GM12878 (cell line): ENCODE measurements at regions not wholly inside any gene's neighbourhood (a gene's known extent, or its start where the extent isn't known, plus 50 kb on each side); places are given as distances from the start of the nearest gene placed in this dataset.
"Not testable (repeated sequence)": the region's sequence is repeated elsewhere in the genome, so short reads cannot be mapped to it uniquely, and the experiment has no call there.

ENCODE experiments used
- ATAC-seq: fragments of 200-7000 bp; cut with Tn5 transposase; 3 replicates; pipeline ENCODE4 v1.9.1; 2020; ENCODE audit warnings: mild to moderate bottlenecking, moderate library complexity
- BruUV-seq: library from RNA; stranded (reverse); fragments of 400-500 nt; replicated peaks from 2 replicates; lab custom pipeline; 2021; lab: Mats Ljungman, UMichigan
- CTCF ChIA-PET: fragments of 300-600 bp; sonication (Branson Sonifier 250); formaldehyde crosslinking; extraction: SDS; loops from one replicate; lab custom pipeline; 2021; ENCODE audit warnings: inconsistent platforms; lab: Yijun Ruan, JAX
- POLR2A ChIA-PET: fragments of 350-600 bp; formaldehyde crosslinking; extraction: SDS; loops from one replicate; lab custom pipeline; 2021; ENCODE audit warnings: inconsistent platforms; lab: Charles Lee
- RAD21 ChIA-PET: fragments of 300-600 bp; sonication (Branson Sonifier 250); formaldehyde crosslinking; loops from one replicate; lab custom pipeline; 2023; ENCODE audit warnings: antibody characterized with exemption; ENCODE audit not compliant: unreplicated experiment; lab: Charles Lee
- SMC1A ChIA-PET: fragments of 300-600 bp; sonication (Branson Sonifier 250); formaldehyde crosslinking; loops from one replicate; lab custom pipeline; 2023; ENCODE audit not compliant: unreplicated experiment, uncharacterized antibody; lab: Charles Lee
- DNase-seq: peaks from one replicate; pipeline ENCODE4 v3.0.0-alpha.2; 2011; ENCODE audit warnings: low read depth, low spot score
- FAIRE-seq: peaks from 3 replicates; lab custom pipeline; 2011; peaks lifted over from hg19 to GRCh38; lab: Jason Lieb, UNC
- H2AFZ ChIP-seq: 2 replicates; pipeline ENCODE4 v1.6.0; 2011; ENCODE audit warnings: low read depth, low read length, control low read depth; ENCODE audit not compliant: control insufficient read depth
- H3K27ac ChIP-seq: 2 replicates; pipeline ENCODE4 v1.5.1; 2011; ENCODE audit warnings: control low read depth; ENCODE audit not compliant: control insufficient read depth, insufficient read depth
- H3K27me3 ChIP-seq, 2 experiments: replicated peaks in 1 of 2; 2 replicates each; pipeline versions ENCODE4 v1.6.0 to v1.6.1; 2011; ENCODE audit warnings: low read length in 1 of 2; ENCODE audit not compliant: control insufficient read depth in 2 of 2, insufficient read depth in 2 of 2
- H3K36me3 ChIP-seq, 2 experiments: 2 replicates each; pipeline ENCODE4 v1.5.1; 2011; ENCODE audit warnings: low read length in 1 of 2; ENCODE audit not compliant: control insufficient read depth in 2 of 2, insufficient read depth in 2 of 2
- H3K4me1 ChIP-seq: 2 replicates; pipeline ENCODE4 v1.6.1; 2011; ENCODE audit warnings: mild to moderate bottlenecking, low read length, moderate library complexity, mixed read lengths; ENCODE audit not compliant: control insufficient read depth, insufficient read depth
- H3K4me2 ChIP-seq: 2 replicates; pipeline ENCODE4 v1.6.0; 2011; ENCODE audit warnings: control low read depth; ENCODE audit not compliant: control insufficient read depth, insufficient read depth
- H3K4me3 ChIP-seq: fragments of 200-600 bp; sonication (generic); 2 replicates; pipeline ENCODE4 v1.5.1; 2016
- H3K79me2 ChIP-seq: 2 replicates; pipeline ENCODE4 v1.6.0; 2011; ENCODE audit warnings: low read length; ENCODE audit not compliant: control insufficient read depth, insufficient read depth
- H3K9ac ChIP-seq: 2 replicates; pipeline ENCODE4 v1.8.0; 2011; ENCODE audit warnings: low read length, control low read depth, mixed read lengths; ENCODE audit not compliant: control insufficient read depth, insufficient read depth
- H3K9me3 ChIP-seq: replicated peaks from 3 replicates; pipeline ENCODE4 v1.5.1; 2011; ENCODE audit warnings: mild to moderate bottlenecking, low read length; ENCODE audit not compliant: control insufficient read depth, insufficient read depth
- H4K20me1 ChIP-seq: 2 replicates; pipeline ENCODE4 v1.6.0; 2011; ENCODE audit not compliant: control insufficient read depth, insufficient read depth
- BCL11A ChIP-seq: IDR thresholded peaks from 2 replicates; pipeline ENCODE4 v1.6.1; 2011; ENCODE audit warnings: low read depth, low read length
- BHLHE40 ChIP-seq, 2 experiments: fragments of 450-650 bp in 1 of 2; IDR thresholded peaks; 2 replicates each; pipeline ENCODE4 v1.6.1; 2011 to 2017; ENCODE audit warnings: low read depth in 2 of 2, borderline replicate concordance in 1 of 2, improper control_type of control experiment in 1 of 2, low read length in 1 of 2, mild to moderate bottlenecking in 1 of 2
- CEBPB ChIP-seq, 2 experiments: fragments of 150-350 bp in 1 of 2; IDR thresholded peaks; 2 replicates each; pipeline ENCODE4 v1.6.1; 2012 to 2014; ENCODE audit warnings: low read depth in 2 of 2, low read length in 2 of 2, borderline replicate concordance in 1 of 2, inconsistent platforms in 1 of 2
- KAT2A ChIP-seq: conservative IDR thresholded peaks from 2 replicates; pipeline ENCODE4 v1.6.1; 2011; ENCODE audit warnings: low read depth, low read length; ENCODE audit not compliant: control insufficient read depth
- MXI1 ChIP-seq: fragments of 150-350 bp; IDR thresholded peaks from 2 replicates; pipeline ENCODE4 v1.6.1; 2011; ENCODE audit warnings: low read depth, mild to moderate bottlenecking, inconsistent platforms, low read length, improper control_type of control experiment
- POLR2AphosphoS5 ChIP-seq: IDR thresholded peaks from 2 replicates; pipeline ENCODE4 v1.6.1; 2011; ENCODE audit warnings: mild to moderate bottlenecking, low read length, inconsistent platforms
- SMAD1 ChIP-seq: fragments of 450-650 bp; IDR thresholded peaks from 2 replicates; pipeline ENCODE4 v1.6.1; 2018; ENCODE audit warnings: mild to moderate bottlenecking, low read depth; ENCODE audit not compliant: partially characterized antibody
- ZNF592 ChIP-seq: fragments of 450-650 bp; IDR thresholded peaks from 2 replicates; pipeline ENCODE4 v1.6.1; 2017; ENCODE audit warnings: mild to moderate bottlenecking, moderate library complexity
- WGBS: methylation state at CpG from one replicate; pipeline ENCODE4 v1.1.6; 2016; ENCODE audit warnings: low lambda C conversion rate; ENCODE audit not compliant: insufficient replicate concordance, insufficient coverage; ENCODE audit errors: missing lambda C conversion rate; 5-methylcytosine and 5-hydroxymethylcytosine counted together
- in situ Hi-C: fragments of 300-500 bp; cut with MboI; formaldehyde crosslinking; loops from 9 replicates; pipeline ENCODE4 v1.14.3; 2018; ENCODE audit warnings: mixed read lengths
- intact Hi-C: fragments of 100-400 bp; cut with micrococcal nuclease; formaldehyde crosslinking; loops from one replicate; pipeline ENCODE4 v1.14.2; 2022; ENCODE audit not compliant: unreplicated experiment
- TF ChIP-seq, protein P1 (sequence below): IDR thresholded peaks from 2 replicates; pipeline ENCODE4 v1.6.1; 2011; ENCODE audit warnings: borderline replicate concordance, low read depth, mild to moderate bottlenecking, moderate library complexity, mixed read lengths, low read length; ENCODE audit not compliant: insufficient read depth; ENCODE audit errors: extremely low read length

DNA sequence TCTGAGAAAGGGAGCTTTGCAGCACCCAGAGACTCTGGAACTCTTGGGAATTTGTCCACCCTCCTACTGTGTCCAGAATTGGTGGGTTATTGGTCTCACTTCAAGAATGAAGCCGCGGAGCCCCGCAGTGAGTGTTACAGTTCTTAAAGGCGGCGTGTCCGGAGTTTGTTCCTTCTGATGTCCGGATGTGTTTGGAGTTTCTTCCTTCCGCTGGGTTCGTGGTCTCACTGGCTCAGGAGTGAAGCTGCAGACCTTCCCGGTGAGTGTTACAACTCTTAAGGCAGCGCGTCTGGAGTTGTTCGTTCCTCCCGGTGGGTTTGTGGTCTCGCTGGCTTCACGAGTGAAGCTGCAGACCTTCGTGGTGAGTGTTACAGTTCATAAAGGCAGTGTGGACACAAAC is 824.7 kb downstream of the LRRTM4 start:
- H3K36me3 ChIP-seq, H3K4me3 ChIP-seq, H2AFZ ChIP-seq, DNase-seq, H3K9ac ChIP-seq, SMC1A ChIA-PET, H4K20me1 ChIP-seq, BruUV-seq, H3K27ac ChIP-seq, intact Hi-C loops, FAIRE-seq, CTCF ChIA-PET, H3K4me2 ChIP-seq, POLR2A ChIA-PET, H3K9me3 ChIP-seq, ATAC-seq, in situ Hi-C loops, H3K4me1 ChIP-seq, RAD21 ChIA-PET, H3K27me3 ChIP-seq, H3K79me2 ChIP-seq: not testable (repeated sequence)
- WGBS = 61% methylated on average over 17 of the region's 17 CpGs

DNA sequence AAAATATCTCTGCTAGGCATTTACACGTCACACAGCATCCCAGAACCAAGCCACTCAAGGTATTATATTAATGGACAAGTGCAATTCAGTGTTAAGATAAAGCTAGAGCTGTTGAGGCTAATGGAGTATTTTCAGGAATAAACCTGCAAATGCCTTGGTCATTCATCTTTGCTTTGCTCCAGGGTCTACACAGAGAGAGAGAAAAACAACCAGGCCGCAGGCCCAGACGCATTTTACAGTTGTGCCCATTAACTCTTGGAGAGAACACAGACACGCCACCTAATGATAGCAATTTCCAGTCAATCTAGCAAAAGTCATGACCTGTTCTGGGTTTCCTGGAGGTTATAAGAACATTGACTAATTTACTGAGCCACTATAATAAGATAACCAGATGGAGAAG is 829.3 kb downstream of the LRRTM4 start:
- no peak overlapping the region for H3K27ac ChIP-seq
- ATAC-seq (no peak), FAIRE-seq (no peak), DNase-seq (no peak)
- SMC1A ChIA-PET = no interaction called here
- TF ChIP-seq SMAD1 (no peak), KAT2A (no peak), BHLHE40 (IDR thresholded peaks at IDR 0.05; ENCODE audit: borderline replicate concordance in 1 of 2, low read depth in 2 of 2, low read length in 1 of 2) (no peak), BCL11A (no peak), CEBPB (IDR thresholded peaks at IDR 0.05; ENCODE audit: borderline replicate concordance in 1 of 2, low read depth in 2 of 2, low read length in 2 of 2) (no peak), ZNF592 (no peak), MXI1 (no peak), POLR2AphosphoS5 (no peak)
- TF ChIP-seq, protein P1, sequence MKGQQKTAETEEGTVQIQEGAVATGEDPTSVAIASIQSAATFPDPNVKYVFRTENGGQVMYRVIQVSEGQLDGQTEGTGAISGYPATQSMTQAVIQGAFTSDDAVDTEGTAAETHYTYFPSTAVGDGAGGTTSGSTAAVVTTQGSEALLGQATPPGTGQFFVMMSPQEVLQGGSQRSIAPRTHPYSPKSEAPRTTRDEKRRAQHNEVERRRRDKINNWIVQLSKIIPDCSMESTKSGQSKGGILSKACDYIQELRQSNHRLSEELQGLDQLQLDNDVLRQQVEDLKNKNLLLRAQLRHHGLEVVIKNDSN = no peak
- H3K36me3 ChIP-seq = no peaks in the 10 kb centered on the region
- H4K20me1 ChIP-seq = no peaks in the 10 kb centered on the region
- in situ Hi-C loops (no loop called here), intact Hi-C loops (no loop called here)
- no peaks in the 10 kb centered on the region for H3K4me1 ChIP-seq
- H3K9me3 ChIP-seq = no peaks in the 10 kb centered on the region
- H2AFZ ChIP-seq = no peak overlapping the region
- CTCF ChIA-PET = interaction anchor here (0.7 kb wide), 1 partner anchor 1445 kb away, joined by 3 read pairs; no protein-coding TSS in a partner anchor
- 7% methylated on average over 4 of the region's 4 CpGs for WGBS
- no peak overlapping the region for H3K4me3 ChIP-seq
- no peaks in the 10 kb centered on the region for H3K79me2 ChIP-seq
- H3K4me2 ChIP-seq = no peak overlapping the region
- POLR2A ChIA-PET = no interaction called here
- H3K27me3 ChIP-seq = no peaks in the 10 kb centered on the region
- no peak overlapping the region for H3K9ac ChIP-seq
- BruUV-seq = no TSS peak
- RAD21 ChIA-PET = no interaction called here
